ENCODE measurements at regions not wholly inside any gene's neighbourhood (a gene's known extent, or its start where the extent isn't known, plus 50 kb on each side); places are given as distances from the start of the nearest gene placed in this dataset.

DNA sequence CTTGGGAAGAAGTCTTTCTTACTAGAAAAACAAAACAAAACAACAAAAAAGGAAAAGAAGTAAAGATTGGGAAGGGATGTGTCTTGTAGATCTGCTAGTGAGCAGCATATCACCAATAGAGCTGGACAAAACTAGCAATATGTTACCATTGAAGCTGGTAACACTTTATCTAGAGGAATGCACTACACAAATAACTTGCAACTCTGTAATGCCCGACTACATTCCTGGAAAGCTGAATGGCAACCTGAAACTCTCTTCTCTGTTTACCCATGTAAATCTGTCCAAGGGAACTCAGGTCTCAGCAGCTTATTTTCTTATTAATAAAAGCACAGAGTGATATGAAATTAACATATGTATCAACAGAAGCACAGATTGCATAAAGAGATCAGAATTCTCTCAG lies 624.4 kb downstream of the KCNH5 start:
- ATAC-seq (ENCODE audit: low read depth) (no peak), DNase-seq (no peak)
- no peaks in the 10 kb centered on the region for H3K27me3 Mint-ChIP-seq
- no peak overlapping the region for H3K27ac Mint-ChIP-seq
- H3K9ac ChIP-seq (ENCODE audit: low read length), result no peak overlapping the region
- intact Hi-C loops (cut with micrococcal nuclease), result no loop called here
- H3K4me1 ChIP-seq (ENCODE audit: control insufficient read depth in 2 of 2, insufficient read depth in 2 of 2, low read length in 2 of 2), result no peaks in the 10 kb centered on the region
- no CpG with 5 or more reads among the region's 1 CpG for WGBS (ENCODE audit: insufficient coverage)
- H2AFZ ChIP-seq (ENCODE audit: insufficient read depth, low read depth, low read length, poor library complexity, severe bottlenecking), result no peak overlapping the region
- no peaks in the 10 kb centered on the region for H3K79me2 ChIP-seq (ENCODE audit: control insufficient read depth, insufficient read depth, low read length)
- POLR2A ChIA-PET, result no interaction called here
- no peaks in the 10 kb centered on the region for H3K36me3 ChIP-seq (replicated peaks in 1 of 2; ENCODE audit: control extremely low read depth in 1 of 2, control insufficient read depth in 1 of 2, extremely low read depth in 1 of 2, insufficient read depth in 2 of 2, low read length in 1 of 2)
- TF ChIP-seq, protein P1, sequence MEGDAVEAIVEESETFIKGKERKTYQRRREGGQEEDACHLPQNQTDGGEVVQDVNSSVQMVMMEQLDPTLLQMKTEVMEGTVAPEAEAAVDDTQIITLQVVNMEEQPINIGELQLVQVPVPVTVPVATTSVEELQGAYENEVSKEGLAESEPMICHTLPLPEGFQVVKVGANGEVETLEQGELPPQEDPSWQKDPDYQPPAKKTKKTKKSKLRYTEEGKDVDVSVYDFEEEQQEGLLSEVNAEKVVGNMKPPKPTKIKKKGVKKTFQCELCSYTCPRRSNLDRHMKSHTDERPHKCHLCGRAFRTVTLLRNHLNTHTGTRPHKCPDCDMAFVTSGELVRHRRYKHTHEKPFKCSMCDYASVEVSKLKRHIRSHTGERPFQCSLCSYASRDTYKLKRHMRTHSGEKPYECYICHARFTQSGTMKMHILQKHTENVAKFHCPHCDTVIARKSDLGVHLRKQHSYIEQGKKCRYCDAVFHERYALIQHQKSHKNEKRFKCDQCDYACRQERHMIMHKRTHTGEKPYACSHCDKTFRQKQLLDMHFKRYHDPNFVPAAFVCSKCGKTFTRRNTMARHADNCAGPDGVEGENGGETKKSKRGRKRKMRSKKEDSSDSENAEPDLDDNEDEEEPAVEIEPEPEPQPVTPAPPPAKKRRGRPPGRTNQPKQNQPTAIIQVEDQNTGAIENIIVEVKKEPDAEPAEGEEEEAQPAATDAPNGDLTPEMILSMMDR (IDR thresholded peaks at IDR 0.05), result no peak
- TF ChIP-seq EZH2 (IDR thresholded peaks at IDR 0.05; ENCODE audit: borderline replicate concordance, insufficient read depth, low read depth, low read length, poor library complexity, severe bottlenecking), result no peak
- H3K9me3 ChIP-seq (ENCODE audit: control extremely low read depth in 1 of 3, control insufficient read depth in 2 of 3, insufficient read depth in 1 of 3, low read length in 2 of 3), result no peaks in the 10 kb centered on the region
- no peaks in the 10 kb centered on the region for H4K20me1 ChIP-seq (ENCODE audit: control insufficient read depth, insufficient read depth, low read length, poor library complexity, severe bottlenecking)
- H3K27ac ChIP-seq (ENCODE audit: low read length in 2 of 2), result no peak overlapping the region
- no peaks in the 10 kb centered on the region for H3K27me3 ChIP-seq (replicated peaks in 1 of 4; ENCODE audit: control extremely low read depth in 1 of 4, control insufficient read depth in 3 of 4, insufficient read depth in 4 of 4, low read length in 3 of 4)
- no peak overlapping the region for H3K4me3 ChIP-seq (ENCODE audit: control extremely low read depth in 1 of 5, extremely low read depth in 1 of 5, insufficient read depth in 1 of 5, low read depth in 2 of 5, low read length in 4 of 5)
- H3K4me2 ChIP-seq (replicated peaks; ENCODE audit: low read depth, low read length, poor library complexity, severe bottlenecking), result no peak overlapping the region
- peaks cover 3% of the 10 kb centered on the region for H3K9me3 Mint-ChIP-seq (ENCODE audit: insufficient read depth)
- no peaks in the 10 kb centered on the region for H3K4me1 Mint-ChIP-seq
- H3K4me3 Mint-ChIP-seq, result no peak overlapping the region
- CTCF ChIA-PET, result no interaction called here

DNA sequence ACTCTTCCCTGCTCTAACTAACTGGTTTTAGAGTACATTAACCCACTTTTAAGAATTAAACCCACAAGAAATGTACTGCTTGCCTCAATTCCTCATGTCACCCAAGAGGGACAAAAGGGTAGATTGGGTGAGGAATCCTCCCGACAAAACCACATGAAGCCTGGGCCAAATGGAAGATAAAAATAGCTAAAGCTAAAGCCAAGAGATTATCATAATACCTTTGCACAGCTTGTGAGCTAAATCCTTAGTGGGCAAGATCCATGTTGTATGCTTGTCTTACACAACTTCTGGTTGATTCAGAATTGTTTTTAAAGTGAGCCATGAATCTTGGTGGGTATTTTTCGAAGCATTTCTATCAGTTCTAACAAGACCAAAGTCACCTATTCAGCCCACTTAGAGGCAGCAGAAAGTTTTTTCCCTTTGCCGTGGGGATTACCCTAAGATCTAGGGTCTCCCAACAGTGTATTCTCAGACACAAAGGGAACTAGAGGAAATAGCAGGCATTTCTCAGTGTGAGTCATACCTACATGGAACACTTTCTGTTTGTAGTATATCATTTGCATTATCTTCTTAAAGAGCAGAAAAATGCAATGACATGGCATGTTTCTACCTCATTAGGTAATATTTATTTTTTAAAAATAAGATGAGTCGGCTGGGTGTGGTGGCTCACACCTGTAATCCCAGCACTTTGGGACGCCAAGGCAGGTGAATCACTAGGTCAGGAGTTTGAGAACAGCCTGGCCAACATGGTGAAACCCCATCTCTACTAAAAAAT lies 616.6 kb downstream of the KCNH5 start:
- no peak overlapping the region for H2AFZ ChIP-seq (ENCODE audit: insufficient read depth, low read depth, low read length, poor library complexity, severe bottlenecking)
- no peak overlapping the region for H3K4me3 Mint-ChIP-seq
- POLR2A ChIA-PET, result no interaction called here
- CTCF ChIA-PET, result no interaction called here
- intact Hi-C loops (cut with micrococcal nuclease), result no loop called here
- H3K9ac ChIP-seq (ENCODE audit: low read length), result no peak overlapping the region
- no peaks in the 10 kb centered on the region for H3K27me3 ChIP-seq (replicated peaks in 1 of 4; ENCODE audit: control extremely low read depth in 1 of 4, control insufficient read depth in 3 of 4, insufficient read depth in 4 of 4, low read length in 3 of 4)
- no peak overlapping the region for H3K4me2 ChIP-seq (replicated peaks; ENCODE audit: low read depth, low read length, poor library complexity, severe bottlenecking)
- H3K9me3 Mint-ChIP-seq (ENCODE audit: insufficient read depth), result peaks cover 12% of the 10 kb centered on the region
- peaks cover 1 to 10% (median 6%) of the 10 kb centered on the region in 3 donors for H3K9me3 ChIP-seq (ENCODE audit: control extremely low read depth in 1 of 3, control insufficient read depth in 2 of 3, insufficient read depth in 1 of 3, low read length in 2 of 3)
- no peak overlapping the region for H3K27ac ChIP-seq (ENCODE audit: low read length in 2 of 2)
- no peaks in the 10 kb centered on the region for H3K4me1 Mint-ChIP-seq
- H3K27ac Mint-ChIP-seq, result no peak overlapping the region
- H4K20me1 ChIP-seq (ENCODE audit: control insufficient read depth, insufficient read depth, low read length, poor library complexity, severe bottlenecking), result no peaks in the 10 kb centered on the region
- 100% methylated on average over 1 of the region's 5 CpGs for WGBS (ENCODE audit: insufficient coverage)
- DNase-seq (no peak), ATAC-seq (ENCODE audit: low read depth) (no peak)
- no peaks in the 10 kb centered on the region for H3K4me1 ChIP-seq (ENCODE audit: control insufficient read depth in 2 of 2, insufficient read depth in 2 of 2, low read length in 2 of 2)
- H3K36me3 ChIP-seq (replicated peaks in 1 of 2; ENCODE audit: control extremely low read depth in 1 of 2, control insufficient read depth in 1 of 2, extremely low read depth in 1 of 2, insufficient read depth in 2 of 2, low read length in 1 of 2), result no peaks in the 10 kb centered on the region
- H3K79me2 ChIP-seq (ENCODE audit: control insufficient read depth, insufficient read depth, low read length), result no peaks in the 10 kb centered on the region
- TF ChIP-seq, protein P1 (IDR thresholded peaks at IDR 0.05), result no peak
- TF ChIP-seq EZH2 (IDR thresholded peaks at IDR 0.05; ENCODE audit: borderline replicate concordance, insufficient read depth, low read depth, low read length, poor library complexity, severe bottlenecking), result no peak
- no peaks in the 10 kb centered on the region for H3K27me3 Mint-ChIP-seq
- no peak overlapping the region for H3K4me3 ChIP-seq (ENCODE audit: control extremely low read depth in 1 of 5, extremely low read depth in 1 of 5, insufficient read depth in 1 of 5, low read depth in 2 of 5, low read length in 4 of 5)
